ENCODE measurements at regions not wholly inside any gene's neighbourhood (a gene's known extent, or its start where the extent isn't known, plus 50 kb on each side); places are given as distances from the start of the nearest gene placed in this dataset.

GRCh38 chr18:39587586-39587985 is 2022.0 kb upstream of the CELF4 start:
- no peak for TF ChIP-seq EZH2 (IDR thresholded peaks at IDR 0.05; ENCODE audit: insufficient read depth, low read length)
- no peak for TF ChIP-seq CTCF (IDR thresholded peaks at IDR 0.05; ENCODE audit: insufficient read depth, low read depth, low read length)
